Neuronal stem cell (in vitro differentiated cells): ENCODE measurements at regions not wholly inside any gene's neighbourhood (a gene's known extent, or its start where the extent isn't known, plus 50 kb on each side); places are given as distances from the start of the nearest gene placed in this dataset.

ENCODE experiments used
- DNase-seq: peaks from one replicate; pipeline ENCODE4 v3.0.0-alpha.2; 2013; ENCODE audit warnings: low spot score
- H2AFZ ChIP-seq: one replicate; pipeline ENCODE4 v1.6.1; 2013; ENCODE audit warnings: mild to moderate bottlenecking, low read length, inconsistent platforms
- H2AK5ac ChIP-seq: 2 replicates; pipeline ENCODE4 v1.6.1; 2013; ENCODE audit warnings: low read depth, mild to moderate bottlenecking, inconsistent platforms, low read length, moderate library complexity, mixed read lengths
- H2BK120ac ChIP-seq: 2 replicates; pipeline ENCODE4 v1.6.1; 2013; ENCODE audit warnings: low read depth, mild to moderate bottlenecking, inconsistent platforms, low read length, moderate library complexity, mixed read lengths
- H2BK12ac ChIP-seq: one replicate; pipeline ENCODE4 v1.6.1; 2013; ENCODE audit warnings: low read length, inconsistent platforms
- H2BK15ac ChIP-seq: 2 replicates; pipeline ENCODE4 v1.6.1; 2013; ENCODE audit warnings: mild to moderate bottlenecking, low read length, inconsistent platforms, mixed read lengths
- H2BK5ac ChIP-seq: one replicate; pipeline ENCODE4 v1.6.1; 2013; ENCODE audit warnings: inconsistent platforms, mild to moderate bottlenecking, low read length, moderate library complexity
- H3K14ac ChIP-seq: one replicate; pipeline ENCODE4 v1.6.1; 2013; ENCODE audit warnings: low read length, inconsistent platforms
- H3K18ac ChIP-seq: 2 replicates; pipeline ENCODE4 v1.6.1; 2013; ENCODE audit warnings: low read length, inconsistent platforms
- H3K23ac ChIP-seq: 2 replicates; pipeline ENCODE4 v1.6.1; 2013; ENCODE audit warnings: low read depth, mild to moderate bottlenecking, mixed read lengths, low read length, inconsistent platforms; ENCODE audit not compliant: poor library complexity
- H3K27ac ChIP-seq: replicated peaks from 3 replicates; pipeline ENCODE4 v1.5.1; 2013; ENCODE audit warnings: low read length, inconsistent platforms
- H3K27me3 ChIP-seq, 3 experiments: 2 replicates each; pipeline ENCODE4 v1.6.1; 2013; ENCODE audit warnings: low read length in 3 of 3, mild to moderate bottlenecking in 2 of 3, inconsistent platforms in 1 of 3, low read depth in 1 of 3, mixed read lengths in 1 of 3, moderate library complexity in 1 of 3; ENCODE audit not compliant: control insufficient read depth in 3 of 3, insufficient read depth in 3 of 3
- H3K36me3 ChIP-seq, 2 donors: replicated peaks in 1 of 2; 2 replicates each; pipeline ENCODE4 v1.6.1; 2013; ENCODE audit warnings: low read length in 2 of 2; ENCODE audit not compliant: control insufficient read depth in 2 of 2, insufficient read depth in 2 of 2
- H3K4ac ChIP-seq: 2 replicates; pipeline ENCODE4 v1.6.1; 2013; ENCODE audit warnings: inconsistent platforms, mild to moderate bottlenecking, low read length, moderate library complexity
- H3K4me1 ChIP-seq, 2 donors: 1 replicate in 1 of 2; 2 replicates in 1 of 2; pipeline ENCODE4 v1.6.1; 2013; ENCODE audit warnings: low read length in 2 of 2, low read depth in 1 of 2; ENCODE audit not compliant: control insufficient read depth in 2 of 2, insufficient read depth in 1 of 2
- H3K4me2 ChIP-seq: one replicate; pipeline ENCODE4 v1.6.1; 2013; ENCODE audit warnings: mild to moderate bottlenecking, low read length, inconsistent platforms; ENCODE audit not compliant: insufficient read depth, poor library complexity, severe bottlenecking
- H3K4me3 ChIP-seq, 2 donors: 2 replicates each; pipeline ENCODE4 v1.5.1; 2013; ENCODE audit warnings: low read length in 2 of 2, mild to moderate bottlenecking in 2 of 2, inconsistent platforms in 1 of 2, moderate library complexity in 1 of 2
- H3K79me1 ChIP-seq: one replicate; pipeline ENCODE4 v1.6.1; 2013; ENCODE audit warnings: low read depth, mild to moderate bottlenecking, inconsistent platforms, low read length, moderate library complexity
- H3K9ac ChIP-seq: one replicate; pipeline ENCODE4 v1.6.1; 2013; ENCODE audit warnings: mild to moderate bottlenecking, low read depth, low read length, inconsistent platforms; ENCODE audit not compliant: poor library complexity
- H3K9me3 ChIP-seq, 2 donors: replicated peaks in 1 of 2; 2 replicates each; pipeline versions ENCODE3 to v1.6.1; 2013; ENCODE audit warnings: low read length in 2 of 2, mild to moderate bottlenecking in 2 of 2, inconsistent platforms in 1 of 2, low read depth in 1 of 2, mixed read lengths in 1 of 2, moderate library complexity in 1 of 2; ENCODE audit not compliant: control insufficient read depth in 2 of 2, insufficient read depth in 1 of 2
- H4K8ac ChIP-seq: one replicate; pipeline ENCODE4 v1.6.1; 2013; ENCODE audit warnings: low read depth, mild to moderate bottlenecking, inconsistent platforms, low read length, moderate library complexity
- H4K91ac ChIP-seq: one replicate; pipeline ENCODE4 v1.6.1; 2013; ENCODE audit warnings: low read length, low read depth, mild to moderate bottlenecking, inconsistent platforms; ENCODE audit not compliant: poor library complexity
- WGBS, 2 donors: extraction: QIAGEN DNeasy Blood & Tissue Kit; methylation state at CpG; one replicate each; pipeline ENCODE4 v1.1.7; 2013; ENCODE audit warnings: missing lambda C conversion rate in 2 of 2, mixed read lengths in 1 of 2; ENCODE audit not compliant: insufficient read length in 2 of 2, insufficient replicate concordance in 1 of 2; ENCODE audit errors: extremely low coverage in 2 of 2; 5-methylcytosine and 5-hydroxymethylcytosine counted together

DNA sequence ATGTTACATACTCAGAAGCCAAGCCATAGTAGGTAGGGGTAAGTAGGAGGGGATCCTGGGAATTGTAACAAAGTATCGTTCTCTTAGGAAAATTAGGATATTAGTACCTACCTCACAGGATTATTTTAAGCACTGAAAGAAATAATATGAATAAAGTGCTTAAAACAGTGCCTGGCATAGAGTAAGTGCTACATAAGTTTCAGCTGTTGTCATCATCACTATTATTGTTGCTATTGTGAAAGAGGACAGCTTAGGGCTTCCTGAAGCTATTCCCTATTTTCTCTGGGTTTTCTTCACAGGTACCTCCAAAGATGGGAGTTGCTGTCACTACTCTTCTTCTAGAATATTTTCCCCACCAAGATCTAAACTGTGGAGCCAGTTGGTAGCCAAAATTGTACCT, 443.7 kb upstream of the FGF16 start:
- Histone ChIP-seq H2AFZ (no peak overlapping the region), H3K4me1 (no peaks in the 10 kb centered on the region)

DNA sequence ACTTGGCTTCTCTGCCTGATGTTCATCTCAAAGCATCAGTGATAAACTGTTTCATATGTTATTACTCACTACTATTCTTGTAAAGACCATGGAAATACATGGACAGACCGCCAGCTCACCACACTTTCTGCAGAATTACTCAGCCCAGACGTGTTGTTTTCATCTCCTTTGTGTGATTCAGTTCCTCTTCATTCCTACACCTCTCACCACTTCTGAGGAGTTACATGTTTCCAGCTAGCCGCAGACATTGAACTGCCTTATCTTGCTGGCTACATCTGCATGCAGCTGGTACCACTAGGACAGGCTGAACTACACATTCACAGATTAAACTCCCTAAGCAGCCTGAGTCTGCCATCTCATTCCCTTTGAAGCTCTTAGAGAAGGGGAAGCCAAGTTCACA, 443.2 kb upstream of the FGF16 start:
- no peak overlapping the region for H3K9ac ChIP-seq
- no peak overlapping the region for H2BK5ac ChIP-seq
- no peaks in the 10 kb centered on the region for H3K4me1 ChIP-seq
- no peak overlapping the region for H3K14ac ChIP-seq
- H3K18ac ChIP-seq, result no peak overlapping the region
- H4K91ac ChIP-seq, result no peak overlapping the region
- peaks cover 0 to 4% of the 10 kb centered on the region in 2 donors for H3K9me3 ChIP-seq
- no peak overlapping the region for H3K4me2 ChIP-seq
- DNase-seq, result no peak
- no peaks in the 10 kb centered on the region for H3K27me3 ChIP-seq
- H2BK12ac ChIP-seq, result no peak overlapping the region
- no peak overlapping the region for H2AFZ ChIP-seq
- no peak overlapping the region for H4K8ac ChIP-seq
- no peak overlapping the region for H2BK15ac ChIP-seq
- no CpG with 5 or more reads among the region's 3 CpGs for WGBS, 2 donors
- no peak overlapping the region for H2BK120ac ChIP-seq
- no peak overlapping the region for H2AK5ac ChIP-seq
- no peak overlapping the region for H3K4me3 ChIP-seq
- H3K4ac ChIP-seq, result no peak overlapping the region
- peaks cover 2% of the 10 kb centered on the region for H3K79me1 ChIP-seq
- no peak overlapping the region for H3K27ac ChIP-seq
- H3K23ac ChIP-seq, result no peak overlapping the region
- H3K36me3 ChIP-seq, result peaks cover 0 to 2% of the 10 kb centered on the region in 2 donors

More for the DNA sequence above, 443.7 kb upstream of the FGF16 start:
- Histone ChIP-seq H3K27ac (no peak overlapping the region), H2BK120ac (no peak overlapping the region), H3K18ac (no peak overlapping the region), H2BK15ac (no peak overlapping the region), H3K27me3 (no peaks in the 10 kb centered on the region), H2AK5ac (no peak overlapping the region), H3K14ac (no peak overlapping the region), H3K4me3 (no peak overlapping the region), H3K9me3 (peaks cover under 1 to 4% of the 10 kb centered on the region in 2 donors), H3K36me3 (peaks cover 0 to 3% of the 10 kb centered on the region in 2 donors), H4K8ac (no peak overlapping the region), H3K9ac (no peak overlapping the region), H3K4ac (no peak overlapping the region), H3K23ac (no peak overlapping the region), H3K79me1 (peaks cover 2% of the 10 kb centered on the region), H3K4me2 (no peak overlapping the region), H4K91ac (no peak overlapping the region), H2BK12ac (no peak overlapping the region), H2BK5ac (no peak overlapping the region)
- DNase-seq, result no peak
- WGBS, 2 donors, result no CpG with 5 or more reads among the region's 1 CpG

DNA sequence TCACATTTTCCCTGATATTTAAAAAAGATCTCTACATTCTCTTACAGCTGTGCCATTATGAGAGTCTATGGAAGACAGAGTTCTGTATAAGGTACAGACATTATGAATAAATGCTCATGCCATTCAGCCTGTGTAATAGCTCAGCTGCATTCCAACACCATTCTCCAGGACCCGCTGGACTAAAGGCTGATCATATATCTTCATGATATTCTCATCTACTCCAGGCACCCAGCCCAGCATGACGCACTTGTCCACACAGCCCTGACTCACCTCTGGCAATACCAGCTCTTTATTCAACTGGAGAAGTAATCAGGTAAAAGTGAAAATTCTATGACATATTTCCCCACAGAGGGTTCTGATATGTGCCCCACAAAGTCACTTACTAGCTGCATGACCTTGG, 437.5 kb upstream of the FGF16 start:
- Histone ChIP-seq H3K36me3 (no peaks in the 10 kb centered on the region), H2BK15ac (no peak overlapping the region), H3K4me2 (no peak overlapping the region), H3K4me3 (no peak overlapping the region), H2BK5ac (no peak overlapping the region), H3K18ac (no peak overlapping the region), H3K27me3 (no peaks in the 10 kb centered on the region), H4K91ac (no peak overlapping the region), H4K8ac (no peak overlapping the region), H3K9ac (no peak overlapping the region), H3K27ac (no peak overlapping the region), H3K79me1 (no peaks in the 10 kb centered on the region), H2BK12ac (no peak overlapping the region), H3K14ac (no peak overlapping the region), H3K9me3 (no peaks in the 10 kb centered on the region), H3K23ac (no peak overlapping the region), H2AK5ac (no peak overlapping the region), H3K4me1 (no peaks in the 10 kb centered on the region), H3K4ac (no peak overlapping the region), H2AFZ (no peak overlapping the region), H2BK120ac (no peak overlapping the region)
- no CpG with 5 or more reads among the region's 2 CpGs for WGBS, 2 donors
- DNase-seq, result no peak

DNA sequence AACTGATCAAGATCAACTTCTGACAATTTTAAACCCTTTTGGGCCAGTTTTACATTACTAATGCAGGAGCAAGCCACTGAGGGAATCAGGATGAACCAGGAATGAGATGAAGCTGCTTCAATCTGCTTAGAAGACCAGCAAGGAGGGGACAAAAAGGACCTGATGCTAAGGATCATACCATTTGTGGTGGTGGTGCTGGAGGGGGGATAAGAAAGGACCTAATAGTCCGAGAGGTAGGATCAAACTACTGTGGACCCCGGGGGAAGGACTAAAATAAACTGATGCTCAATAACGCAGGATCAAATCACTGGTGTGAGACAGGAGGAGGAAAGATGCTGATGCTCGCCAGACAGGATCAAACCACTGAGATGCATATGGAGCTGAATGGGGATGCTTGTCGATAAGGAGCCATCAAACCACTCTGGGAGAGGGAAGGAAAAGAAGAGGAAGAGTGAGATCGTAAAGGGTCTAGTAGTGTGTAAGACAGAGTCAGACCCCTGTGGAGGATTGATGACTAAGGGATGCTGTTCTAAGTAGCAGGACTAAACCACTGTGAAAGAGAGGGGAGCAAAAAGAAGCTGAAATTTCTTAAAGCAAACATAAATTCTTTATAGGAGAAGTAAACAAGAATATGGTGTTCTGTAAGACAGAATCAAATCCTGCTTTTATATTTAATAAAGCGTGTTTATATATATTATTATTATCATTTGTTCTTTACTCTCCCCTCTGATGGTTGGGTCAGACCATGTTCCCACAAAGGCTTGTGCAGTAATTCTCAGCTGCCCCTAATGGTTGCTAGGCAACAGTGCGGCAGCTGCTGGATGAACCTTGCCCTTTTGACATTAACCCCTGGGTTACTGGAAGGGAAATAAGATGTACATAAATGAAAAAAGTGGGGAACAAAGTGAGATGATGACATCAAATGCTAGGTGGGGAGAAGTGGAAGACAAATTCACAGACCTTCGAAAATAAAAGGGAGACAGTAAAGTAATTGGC, 432.5 kb upstream of the FGF16 start:
- no peaks in the 10 kb centered on the region for H3K9me3 ChIP-seq
- H2BK15ac ChIP-seq, result no peak overlapping the region
- peak overlapping the region; percentile 15 to 55 for H3K4me3 ChIP-seq
- no CpG with 5 or more reads among the region's 9 CpGs for WGBS, 2 donors
- no peak overlapping the region for H3K14ac ChIP-seq
- peak overlapping the region; percentile 98 for H3K27ac ChIP-seq
- H2BK12ac ChIP-seq, result no peak overlapping the region
- H3K4ac ChIP-seq, result no peak overlapping the region
- H3K18ac ChIP-seq, result no peak overlapping the region
- peak; percentile 74 for DNase-seq
- H2BK120ac ChIP-seq, result no peak overlapping the region
- no peak overlapping the region for H2AK5ac ChIP-seq
- H3K9ac ChIP-seq, result no peak overlapping the region
- peak overlapping the region; percentile 67 for H2AFZ ChIP-seq
- H3K4me1 ChIP-seq, result peaks cover 0 to 9% of the 10 kb centered on the region in 2 donors
- no peak overlapping the region for H4K8ac ChIP-seq
- H2BK5ac ChIP-seq, result no peak overlapping the region
- no peaks in the 10 kb centered on the region for H3K36me3 ChIP-seq
- peak overlapping the region; percentile 48 for H3K4me2 ChIP-seq
- no peak overlapping the region for H3K23ac ChIP-seq
- H4K91ac ChIP-seq, result no peak overlapping the region
- H3K27me3 ChIP-seq, result no peaks in the 10 kb centered on the region
- H3K79me1 ChIP-seq, result no peaks in the 10 kb centered on the region
